ENCODE measurements at regions not wholly inside any gene's neighbourhood (a gene's known extent, or its start where the extent isn't known, plus 50 kb on each side); places are given as distances from the start of the nearest gene placed in this dataset.

DNA sequence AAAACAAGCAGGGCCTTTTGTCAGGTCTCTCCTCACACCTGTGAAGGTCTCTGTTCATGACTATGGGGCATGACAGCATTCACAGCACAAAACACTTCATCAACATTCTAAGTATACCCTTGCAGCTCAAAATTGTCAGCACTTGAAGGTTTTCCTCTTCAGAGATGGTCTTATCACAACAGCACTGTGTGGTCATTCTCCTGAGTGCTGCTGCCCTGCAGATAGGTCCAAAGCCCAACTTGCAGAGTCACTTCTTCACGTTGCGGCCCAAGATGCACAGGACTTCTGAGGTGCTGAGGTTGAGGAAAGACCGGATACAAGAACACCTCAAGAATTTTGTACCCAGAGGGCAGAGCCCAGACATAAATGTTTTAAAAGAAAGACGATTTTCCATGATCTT is 574.5 kb downstream of the UQCRFS1 start:
- DNase-seq (ENCODE audit: low read depth in 1 of 2, low spot score in 1 of 2): no peak
- Histone ChIP-seq H3K27ac (replicated peaks) (no peak overlapping the region), H3K4me3 (replicated peaks; ENCODE audit: insufficient read depth, low read length) (no peak overlapping the region), H3K27me3 (ENCODE audit: insufficient read depth, poor library complexity, severe bottlenecking) (no peaks in the 10 kb centered on the region)
- TF ChIP-seq, protein P1, sequence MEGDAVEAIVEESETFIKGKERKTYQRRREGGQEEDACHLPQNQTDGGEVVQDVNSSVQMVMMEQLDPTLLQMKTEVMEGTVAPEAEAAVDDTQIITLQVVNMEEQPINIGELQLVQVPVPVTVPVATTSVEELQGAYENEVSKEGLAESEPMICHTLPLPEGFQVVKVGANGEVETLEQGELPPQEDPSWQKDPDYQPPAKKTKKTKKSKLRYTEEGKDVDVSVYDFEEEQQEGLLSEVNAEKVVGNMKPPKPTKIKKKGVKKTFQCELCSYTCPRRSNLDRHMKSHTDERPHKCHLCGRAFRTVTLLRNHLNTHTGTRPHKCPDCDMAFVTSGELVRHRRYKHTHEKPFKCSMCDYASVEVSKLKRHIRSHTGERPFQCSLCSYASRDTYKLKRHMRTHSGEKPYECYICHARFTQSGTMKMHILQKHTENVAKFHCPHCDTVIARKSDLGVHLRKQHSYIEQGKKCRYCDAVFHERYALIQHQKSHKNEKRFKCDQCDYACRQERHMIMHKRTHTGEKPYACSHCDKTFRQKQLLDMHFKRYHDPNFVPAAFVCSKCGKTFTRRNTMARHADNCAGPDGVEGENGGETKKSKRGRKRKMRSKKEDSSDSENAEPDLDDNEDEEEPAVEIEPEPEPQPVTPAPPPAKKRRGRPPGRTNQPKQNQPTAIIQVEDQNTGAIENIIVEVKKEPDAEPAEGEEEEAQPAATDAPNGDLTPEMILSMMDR (IDR thresholded peaks at IDR 0.05; ENCODE audit: insufficient read depth, low read length): no peak
- TF ChIP-seq GABPA (IDR thresholded peaks at IDR 0.05; ENCODE audit: low read depth) (no peak), SPI1 (IDR thresholded peaks at IDR 0.05; ENCODE audit: borderline replicate concordance, low read depth) (no peak), POLR2AphosphoS5 (IDR thresholded peaks at IDR 0.05; ENCODE audit: low read depth) (no peak)
- TF ChIP-seq, protein P2, sequence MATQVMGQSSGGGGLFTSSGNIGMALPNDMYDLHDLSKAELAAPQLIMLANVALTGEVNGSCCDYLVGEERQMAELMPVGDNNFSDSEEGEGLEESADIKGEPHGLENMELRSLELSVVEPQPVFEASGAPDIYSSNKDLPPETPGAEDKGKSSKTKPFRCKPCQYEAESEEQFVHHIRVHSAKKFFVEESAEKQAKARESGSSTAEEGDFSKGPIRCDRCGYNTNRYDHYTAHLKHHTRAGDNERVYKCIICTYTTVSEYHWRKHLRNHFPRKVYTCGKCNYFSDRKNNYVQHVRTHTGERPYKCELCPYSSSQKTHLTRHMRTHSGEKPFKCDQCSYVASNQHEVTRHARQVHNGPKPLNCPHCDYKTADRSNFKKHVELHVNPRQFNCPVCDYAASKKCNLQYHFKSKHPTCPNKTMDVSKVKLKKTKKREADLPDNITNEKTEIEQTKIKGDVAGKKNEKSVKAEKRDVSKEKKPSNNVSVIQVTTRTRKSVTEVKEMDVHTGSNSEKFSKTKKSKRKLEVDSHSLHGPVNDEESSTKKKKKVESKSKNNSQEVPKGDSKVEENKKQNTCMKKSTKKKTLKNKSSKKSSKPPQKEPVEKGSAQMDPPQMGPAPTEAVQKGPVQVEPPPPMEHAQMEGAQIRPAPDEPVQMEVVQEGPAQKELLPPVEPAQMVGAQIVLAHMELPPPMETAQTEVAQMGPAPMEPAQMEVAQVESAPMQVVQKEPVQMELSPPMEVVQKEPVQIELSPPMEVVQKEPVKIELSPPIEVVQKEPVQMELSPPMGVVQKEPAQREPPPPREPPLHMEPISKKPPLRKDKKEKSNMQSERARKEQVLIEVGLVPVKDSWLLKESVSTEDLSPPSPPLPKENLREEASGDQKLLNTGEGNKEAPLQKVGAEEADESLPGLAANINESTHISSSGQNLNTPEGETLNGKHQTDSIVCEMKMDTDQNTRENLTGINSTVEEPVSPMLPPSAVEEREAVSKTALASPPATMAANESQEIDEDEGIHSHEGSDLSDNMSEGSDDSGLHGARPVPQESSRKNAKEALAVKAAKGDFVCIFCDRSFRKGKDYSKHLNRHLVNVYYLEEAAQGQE (IDR thresholded peaks at IDR 0.05; ENCODE audit: insufficient replicate concordance, low read depth): no peak

DNA sequence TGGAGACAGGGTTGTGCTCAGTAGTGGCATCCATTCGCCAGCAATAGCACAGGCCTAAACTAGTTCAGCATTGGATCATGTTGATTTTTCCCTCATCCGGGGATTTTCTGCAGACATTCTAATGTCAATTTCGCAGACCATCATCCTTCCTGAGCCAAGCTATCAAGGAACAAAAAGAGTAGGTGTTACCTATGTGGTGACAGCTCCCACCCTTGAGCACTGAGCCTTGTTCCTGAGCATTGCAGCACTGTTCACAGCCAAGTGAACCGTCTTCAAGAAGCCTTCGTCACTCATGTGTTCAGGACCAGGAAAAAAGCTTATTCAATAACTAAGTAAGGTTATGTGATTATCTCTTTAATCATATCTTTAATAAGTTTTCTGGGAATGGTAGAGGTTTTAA is 576.2 kb downstream of the UQCRFS1 start:
- H3K27ac ChIP-seq (replicated peaks): no peak overlapping the region
- TF ChIP-seq, protein P1 (IDR thresholded peaks at IDR 0.05; ENCODE audit: insufficient read depth, low read length): no peak
- no peak for TF ChIP-seq POLR2AphosphoS5 (IDR thresholded peaks at IDR 0.05; ENCODE audit: low read depth)
- TF ChIP-seq, protein P2 (IDR thresholded peaks at IDR 0.05; ENCODE audit: insufficient replicate concordance, low read depth): no peak
- no peak for TF ChIP-seq GABPA (IDR thresholded peaks at IDR 0.05; ENCODE audit: low read depth)
- no peak for TF ChIP-seq SPI1 (IDR thresholded peaks at IDR 0.05; ENCODE audit: borderline replicate concordance, low read depth)
- H3K27me3 ChIP-seq (ENCODE audit: insufficient read depth, poor library complexity, severe bottlenecking): no peaks in the 10 kb centered on the region
- no peak for DNase-seq (ENCODE audit: low read depth in 1 of 2, low spot score in 1 of 2)
- no peak overlapping the region for H3K4me3 ChIP-seq (replicated peaks; ENCODE audit: insufficient read depth, low read length)

DNA sequence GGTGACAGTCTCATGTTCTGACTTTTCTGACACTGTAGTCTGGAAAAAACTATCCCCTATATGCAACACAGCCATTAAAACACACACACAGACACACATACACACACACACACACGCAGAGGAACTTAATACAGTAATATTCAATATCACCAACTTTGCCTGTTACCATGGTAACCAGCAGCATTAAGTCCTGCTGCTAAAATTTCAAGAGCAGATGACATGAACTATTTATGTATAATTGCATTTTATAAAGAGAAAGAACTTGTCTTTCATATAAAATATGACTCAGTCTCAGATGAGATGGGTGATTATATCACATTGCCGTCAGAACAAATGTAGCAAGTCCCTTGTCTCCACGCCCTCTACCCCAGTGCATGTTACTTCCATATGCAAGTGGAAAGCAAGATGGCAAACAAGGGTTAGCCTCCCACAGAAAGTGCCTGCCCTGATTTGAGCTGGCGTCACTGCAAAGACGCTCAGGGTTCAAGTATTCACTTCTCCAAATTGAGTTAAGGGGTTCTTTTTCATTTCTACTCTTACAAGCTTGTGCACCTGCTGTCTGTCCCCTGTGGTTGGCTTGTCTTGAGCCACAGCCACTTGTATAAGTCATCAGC is 576.8 kb downstream of the UQCRFS1 start:
- DNase-seq (ENCODE audit: low read depth in 1 of 2, low spot score in 1 of 2): no peak
- TF ChIP-seq POLR2AphosphoS5 (IDR thresholded peaks at IDR 0.05; ENCODE audit: low read depth): no peak
- no peak for TF ChIP-seq SPI1 (IDR thresholded peaks at IDR 0.05; ENCODE audit: borderline replicate concordance, low read depth)
- TF ChIP-seq, protein P2 (IDR thresholded peaks at IDR 0.05; ENCODE audit: insufficient replicate concordance, low read depth): no peak
- TF ChIP-seq GABPA (IDR thresholded peaks at IDR 0.05; ENCODE audit: low read depth): no peak
- TF ChIP-seq, protein P1 (IDR thresholded peaks at IDR 0.05; ENCODE audit: insufficient read depth, low read length): no peak
- Histone ChIP-seq H3K4me3 (replicated peaks; ENCODE audit: insufficient read depth, low read length) (no peak overlapping the region), H3K27me3 (ENCODE audit: insufficient read depth, poor library complexity, severe bottlenecking) (no peaks in the 10 kb centered on the region), H3K27ac (replicated peaks) (no peak overlapping the region)
